K562 (cell line): ENCODE measurements at regions not wholly inside any gene's neighbourhood (a gene's known extent, or its start where the extent isn't known, plus 50 kb on each side); places are given as distances from the start of the nearest gene placed in this dataset.

ENCODE experiments used
- KAT7 ChIP-seq: sonication (generic); formaldehyde crosslinking; IDR thresholded peaks from 2 replicates; pipeline ENCODE4 v1.8.0; 2022; ENCODE audit warnings: missing genetic modification reagents, mild to moderate bottlenecking, borderline replicate concordance
- MTA1 ChIP-seq: fragments of 450-650 bp; IDR thresholded peaks from 2 replicates; pipeline ENCODE4 v1.6.1; 2017; ENCODE audit warnings: borderline replicate concordance
- SRSF9 ChIP-seq: fragments of 200-400 bp; formaldehyde crosslinking; IDR thresholded peaks from 2 replicates; pipeline ENCODE4 v1.6.1; 2017; ENCODE audit warnings: low read depth, low read length, borderline replicate concordance
- TF ChIP-seq, protein P1 (sequence below), 3 experiments: IDR thresholded peaks in 2 of 3; conservative IDR thresholded peaks in 1 of 3; 2 replicates each; pipeline ENCODE4 v1.5.1; 2011 to 2012; ENCODE audit warnings: low read length in 3 of 3, mild to moderate bottlenecking in 3 of 3, control low read depth in 2 of 3, improper control_type of control experiment in 1 of 3, inconsistent platforms in 1 of 3, low read depth in 1 of 3, mixed read lengths in 1 of 3, moderate library complexity in 1 of 3; ENCODE audit not compliant: insufficient read depth in 2 of 3
- TF ChIP-seq, protein P2 (sequence below): fragments of 450-650 bp; formaldehyde crosslinking; IDR thresholded peaks from 2 replicates; pipeline ENCODE4 v1.4.0; 2020; ENCODE audit warnings: mild to moderate bottlenecking, mixed read lengths

DNA sequence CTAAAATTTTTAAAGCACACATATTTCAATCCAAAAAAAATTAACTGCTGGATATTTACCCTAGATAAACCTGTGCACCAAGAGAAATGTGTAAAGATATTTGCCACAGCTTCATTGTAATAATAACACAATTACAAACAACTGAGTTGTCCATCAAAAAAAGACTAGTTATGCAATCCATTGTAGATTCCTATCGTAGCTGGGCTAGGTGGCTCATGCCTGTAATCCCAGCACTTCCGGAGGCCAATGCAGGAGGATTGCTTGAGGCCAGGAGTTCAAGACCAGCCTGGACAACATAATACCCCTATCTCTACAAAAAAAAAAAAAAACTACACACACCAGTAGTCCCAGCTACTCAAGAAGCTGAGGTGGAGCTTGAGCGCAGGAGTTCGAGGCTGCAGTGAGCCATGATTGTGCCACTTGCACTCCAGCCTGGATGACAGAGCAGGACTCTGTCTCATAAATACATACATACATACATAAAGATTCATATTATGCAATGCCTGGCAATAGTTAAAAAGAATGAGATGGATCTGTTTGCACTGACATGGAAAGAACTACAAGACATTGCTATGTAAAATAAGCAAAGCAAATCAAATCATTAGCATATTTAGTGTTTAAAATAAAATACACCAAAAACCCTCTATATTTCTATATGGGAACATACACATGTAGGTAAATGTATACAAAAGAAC is 56.5 kb upstream of the CCDC28A start:
- TF ChIP-seq, protein P1, sequence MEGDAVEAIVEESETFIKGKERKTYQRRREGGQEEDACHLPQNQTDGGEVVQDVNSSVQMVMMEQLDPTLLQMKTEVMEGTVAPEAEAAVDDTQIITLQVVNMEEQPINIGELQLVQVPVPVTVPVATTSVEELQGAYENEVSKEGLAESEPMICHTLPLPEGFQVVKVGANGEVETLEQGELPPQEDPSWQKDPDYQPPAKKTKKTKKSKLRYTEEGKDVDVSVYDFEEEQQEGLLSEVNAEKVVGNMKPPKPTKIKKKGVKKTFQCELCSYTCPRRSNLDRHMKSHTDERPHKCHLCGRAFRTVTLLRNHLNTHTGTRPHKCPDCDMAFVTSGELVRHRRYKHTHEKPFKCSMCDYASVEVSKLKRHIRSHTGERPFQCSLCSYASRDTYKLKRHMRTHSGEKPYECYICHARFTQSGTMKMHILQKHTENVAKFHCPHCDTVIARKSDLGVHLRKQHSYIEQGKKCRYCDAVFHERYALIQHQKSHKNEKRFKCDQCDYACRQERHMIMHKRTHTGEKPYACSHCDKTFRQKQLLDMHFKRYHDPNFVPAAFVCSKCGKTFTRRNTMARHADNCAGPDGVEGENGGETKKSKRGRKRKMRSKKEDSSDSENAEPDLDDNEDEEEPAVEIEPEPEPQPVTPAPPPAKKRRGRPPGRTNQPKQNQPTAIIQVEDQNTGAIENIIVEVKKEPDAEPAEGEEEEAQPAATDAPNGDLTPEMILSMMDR (IDR thresholded peaks at IDR 0.05 in 2 of 3, conservative IDR thresholded peaks at IDR 0.05 in 1 of 3; ENCODE audit: insufficient read depth in 2 of 3, low read depth in 1 of 3, low read length in 3 of 3), result no peak
- TF ChIP-seq MTA1 (no peak), SRSF9 (no peak), KAT7 (CRISPR knock-in tag) (no peak)
- TF ChIP-seq, protein P2, sequence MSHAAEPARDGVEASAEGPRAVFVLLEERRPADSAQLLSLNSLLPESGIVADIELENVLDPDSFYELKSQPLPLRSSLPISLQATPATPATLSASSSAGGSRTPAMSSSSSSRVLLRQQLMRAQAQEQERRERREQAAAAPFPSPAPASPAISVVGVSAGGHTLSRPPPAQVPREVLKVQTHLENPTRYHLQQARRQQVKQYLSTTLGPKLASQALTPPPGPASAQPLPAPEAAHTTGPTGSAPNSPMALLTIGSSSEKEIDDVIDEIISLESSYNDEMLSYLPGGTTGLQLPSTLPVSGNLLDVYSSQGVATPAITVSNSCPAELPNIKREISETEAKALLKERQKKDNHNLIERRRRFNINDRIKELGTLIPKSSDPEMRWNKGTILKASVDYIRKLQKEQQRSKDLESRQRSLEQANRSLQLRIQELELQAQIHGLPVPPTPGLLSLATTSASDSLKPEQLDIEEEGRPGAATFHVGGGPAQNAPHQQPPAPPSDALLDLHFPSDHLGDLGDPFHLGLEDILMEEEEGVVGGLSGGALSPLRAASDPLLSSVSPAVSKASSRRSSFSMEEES (CRISPR knock-in tag), result no peak
